SU-DHL-6 (cell line): ENCODE measurements at regions not wholly inside any gene's neighbourhood (a gene's known extent, or its start where the extent isn't known, plus 50 kb on each side); places are given as distances from the start of the nearest gene placed in this dataset.

Experiments used
- H2AFZ ChIP-seq: fragments of 200-600 bp; sonication (generic); 2 replicates; pipeline ENCODE4 v1.6.1; 2014; ENCODE audit warnings: low read depth, mild to moderate bottlenecking, moderate library complexity, mixed read lengths, antibody characterized with exemption, low read length; ENCODE audit not compliant: severe bottlenecking
- H3F3A ChIP-seq: fragments of 200-600 bp; shearing (Covaris generic); 2 replicates; pipeline ENCODE4 v1.6.0; 2016; ENCODE audit warnings: antibody characterized with exemption, mild to moderate bottlenecking; ENCODE audit not compliant: insufficient read depth
- H3K27ac ChIP-seq: fragments of 200-600 bp; sonication (generic); 2 replicates; pipeline ENCODE4 v1.5.1; 2016; ENCODE audit warnings: low read depth, mild to moderate bottlenecking, low read length, moderate library complexity, mixed read lengths
- H3K27me3 ChIP-seq: fragments of 200-600 bp; sonication (generic), shearing (Covaris generic); 2 replicates; pipeline ENCODE4 v1.6.0; 2014; ENCODE audit warnings: mild to moderate bottlenecking, low read length
- H3K36me3 ChIP-seq: fragments of 200-600 bp; sonication (generic); 2 replicates; pipeline ENCODE4 v1.6.1; 2014; ENCODE audit warnings: mild to moderate bottlenecking, low read length, mixed read lengths
- H3K4me2 ChIP-seq: fragments of 300-600, 200-600 bp; shearing (Covaris generic), sonication (generic); 2 replicates; pipeline ENCODE4 v1.6.0; 2014; ENCODE audit warnings: low read length, low read depth, mild to moderate bottlenecking; ENCODE audit not compliant: poor library complexity, severe bottlenecking
- H3K4me3 ChIP-seq: fragments of 200-600 bp; sonication (generic); 2 replicates; pipeline ENCODE4 v1.5.1; 2014; ENCODE audit warnings: antibody characterized with exemption, low read length, mild to moderate bottlenecking, mixed read lengths; ENCODE audit not compliant: insufficient read depth, poor library complexity, severe bottlenecking
- H3K79me2 ChIP-seq: fragments of 200-600 bp; sonication (generic); 2 replicates; pipeline ENCODE4 v1.6.1; 2014; ENCODE audit warnings: mild to moderate bottlenecking, low read length, moderate library complexity; ENCODE audit not compliant: insufficient read depth
- H3K9ac ChIP-seq: fragments of 200-600 bp; sonication (generic); 2 replicates; pipeline ENCODE4 v1.7.0; 2014; ENCODE audit warnings: mild to moderate bottlenecking, low read length
- H3K9me2 ChIP-seq: fragments of 200-600 bp; sonication (generic); replicated peaks from 2 replicates; pipeline ENCODE4 v1.6.1; 2014; ENCODE audit warnings: low read length; ENCODE audit not compliant: insufficient read depth
- H3K9me3 ChIP-seq: fragments of 200-600 bp; sonication (generic); 2 replicates; pipeline ENCODE4 v1.6.1; 2014; ENCODE audit warnings: low read length, mixed read lengths; ENCODE audit not compliant: insufficient read depth
- H4K20me1 ChIP-seq: fragments of 200-600 bp; sonication (generic); 2 replicates; pipeline ENCODE4 v1.6.1; 2014; ENCODE audit warnings: low read depth, mild to moderate bottlenecking, antibody characterized with exemption, low read length, moderate library complexity, mixed read lengths
- EZH2phosphoT487 ChIP-seq: fragments of 200-600 bp; sonication (generic), shearing (Covaris generic); conservative IDR thresholded peaks from 2 replicates; pipeline ENCODE4 v1.6.1; 2018; ENCODE audit warnings: mild to moderate bottlenecking, antibody characterized with exemption, low read length, moderate library complexity, mixed read lengths
- TF ChIP-seq, protein P1 (sequence below): fragments of 200-600 bp; sonication (generic); IDR thresholded peaks from one replicate; pipeline ENCODE4 v1.5.1; 2017; ENCODE audit warnings: antibody characterized with exemption, mild to moderate bottlenecking, low read length, moderate library complexity; ENCODE audit not compliant: insufficient read depth, poor library complexity, severe bottlenecking

DNA sequence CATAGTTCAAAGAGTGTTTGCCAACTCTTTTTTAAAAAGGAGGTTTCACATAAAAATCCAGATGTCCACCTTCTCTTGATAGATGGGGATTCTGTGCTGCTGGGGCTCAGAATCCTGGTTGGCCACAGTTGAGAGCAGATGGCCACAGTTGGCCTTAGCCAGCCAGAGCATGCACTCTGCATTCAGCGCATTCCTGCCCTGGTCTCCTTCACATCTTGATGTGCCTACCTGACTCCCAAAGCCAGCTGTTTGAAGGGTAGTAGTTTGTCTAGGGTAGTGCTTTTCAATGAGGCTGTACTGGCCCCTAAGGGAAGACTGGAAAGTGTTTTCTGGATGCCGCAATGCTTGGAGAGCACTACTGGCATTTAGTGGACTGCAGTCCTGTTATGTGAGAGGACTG is 208.1 kb upstream of the HDAC9 start:
- no peaks in the 10 kb centered on the region for H3K36me3 ChIP-seq
- no peak overlapping the region for H3K4me3 ChIP-seq
- no peak overlapping the region for H3K4me2 ChIP-seq
- no peak overlapping the region for H2AFZ ChIP-seq
- H4K20me1 ChIP-seq, result no peaks in the 10 kb centered on the region
- H3F3A ChIP-seq, result no peaks in the 10 kb centered on the region
- no peak overlapping the region for H3K9ac ChIP-seq
- H3K9me2 ChIP-seq, result no peaks in the 10 kb centered on the region
- H3K27ac ChIP-seq, result no peak overlapping the region
- no peaks in the 10 kb centered on the region for H3K79me2 ChIP-seq
- H3K27me3 ChIP-seq, result no peaks in the 10 kb centered on the region
- TF ChIP-seq EZH2phosphoT487, result no peak
- TF ChIP-seq, protein P1, sequence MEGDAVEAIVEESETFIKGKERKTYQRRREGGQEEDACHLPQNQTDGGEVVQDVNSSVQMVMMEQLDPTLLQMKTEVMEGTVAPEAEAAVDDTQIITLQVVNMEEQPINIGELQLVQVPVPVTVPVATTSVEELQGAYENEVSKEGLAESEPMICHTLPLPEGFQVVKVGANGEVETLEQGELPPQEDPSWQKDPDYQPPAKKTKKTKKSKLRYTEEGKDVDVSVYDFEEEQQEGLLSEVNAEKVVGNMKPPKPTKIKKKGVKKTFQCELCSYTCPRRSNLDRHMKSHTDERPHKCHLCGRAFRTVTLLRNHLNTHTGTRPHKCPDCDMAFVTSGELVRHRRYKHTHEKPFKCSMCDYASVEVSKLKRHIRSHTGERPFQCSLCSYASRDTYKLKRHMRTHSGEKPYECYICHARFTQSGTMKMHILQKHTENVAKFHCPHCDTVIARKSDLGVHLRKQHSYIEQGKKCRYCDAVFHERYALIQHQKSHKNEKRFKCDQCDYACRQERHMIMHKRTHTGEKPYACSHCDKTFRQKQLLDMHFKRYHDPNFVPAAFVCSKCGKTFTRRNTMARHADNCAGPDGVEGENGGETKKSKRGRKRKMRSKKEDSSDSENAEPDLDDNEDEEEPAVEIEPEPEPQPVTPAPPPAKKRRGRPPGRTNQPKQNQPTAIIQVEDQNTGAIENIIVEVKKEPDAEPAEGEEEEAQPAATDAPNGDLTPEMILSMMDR, result no peak
- H3K9me3 ChIP-seq, result no peaks in the 10 kb centered on the region

- Histone ChIP-seq H3K4me2 (no peak overlapping the region), H3K9me2 (no peaks in the 10 kb centered on the region), H2AFZ (no peak overlapping the region), H3F3A (no peaks in the 10 kb centered on the region), H3K36me3 (no peaks in the 10 kb centered on the region), H3K27ac (no peak overlapping the region), H3K9ac (no peak overlapping the region), H3K27me3 (no peaks in the 10 kb centered on the region), H3K4me3 (no peak overlapping the region), H4K20me1 (no peaks in the 10 kb centered on the region), H3K9me3 (no peaks in the 10 kb centered on the region), H3K79me2 (no peaks in the 10 kb centered on the region)
- TF ChIP-seq EZH2phosphoT487, result no peak
- TF ChIP-seq, protein P1, result no peak
Measured at GRCh38 chr7:18288322-18289037, 207.1 kb upstream of the HDAC9 start.

DNA sequence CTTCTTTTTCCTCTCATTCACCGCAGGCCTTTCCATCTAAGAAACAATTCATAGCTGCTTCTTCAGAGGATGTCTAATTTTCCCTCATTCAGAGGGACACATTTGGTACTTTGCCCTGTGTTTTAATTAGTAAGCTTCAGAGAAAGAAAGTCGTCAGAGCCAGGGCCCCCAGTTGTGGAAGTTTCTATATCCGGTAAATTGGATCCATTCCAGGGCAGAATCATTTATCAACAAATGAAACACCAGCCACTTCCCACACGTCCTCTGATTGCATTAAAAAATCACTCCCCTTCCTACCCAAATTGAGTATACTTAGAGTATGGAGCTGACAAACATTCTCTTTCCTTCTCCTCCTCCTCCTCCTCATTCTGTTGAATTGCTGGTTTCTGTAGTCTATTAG is 205.8 kb upstream of the HDAC9 start:
- Histone ChIP-seq H3K79me2 (no peaks in the 10 kb centered on the region), H3K27me3 (no peaks in the 10 kb centered on the region), H3F3A (no peaks in the 10 kb centered on the region), H4K20me1 (no peaks in the 10 kb centered on the region), H3K4me2 (no peak overlapping the region), H3K27ac (no peak overlapping the region), H3K9ac (no peak overlapping the region), H3K36me3 (no peaks in the 10 kb centered on the region), H3K9me3 (no peaks in the 10 kb centered on the region), H2AFZ (no peak overlapping the region), H3K4me3 (no peak overlapping the region), H3K9me2 (no peaks in the 10 kb centered on the region)
- no peak for TF ChIP-seq EZH2phosphoT487
- TF ChIP-seq, protein P1, result no peak
